COLO668 (cell line): ENCODE measurements at regions not wholly inside any gene's neighbourhood (a gene's known extent, or its start where the extent isn't known, plus 50 kb on each side); places are given as distances from the start of the nearest gene placed in this dataset.

Source experiments
- DNase-seq: peaks from one replicate; lab custom pipeline; 2025; ENCODE audit not compliant: unreplicated experiment; lab: John Stamatoyannopoulos, UW

- no peak for DNase-seq
These were observed 424.8 kb upstream of the EPHA5 start for GRCh38 chr4:66095065-66095464.

- no peak for DNase-seq
These were observed 423.8 kb upstream of the EPHA5 start for GRCh38 chr4:66094070-66094469.

GRCh38 chr4:66091786-66092185 is 421.5 kb upstream of the EPHA5 start:
- no peak for DNase-seq

- no peak for DNase-seq
These were observed 403.7 kb upstream of the EPHA5 start for GRCh38 chr4:66073961-66074360.

GRCh38 chr4:66071911-66072310 is 401.6 kb upstream of the EPHA5 start:
- no peak for DNase-seq

- no peak for DNase-seq
These were observed 392.6 kb upstream of the EPHA5 start for GRCh38 chr4:66062921-66063320.

- no peak for DNase-seq
These were observed 391.8 kb upstream of the EPHA5 start for GRCh38 chr4:66062044-66062443.

- no peak for DNase-seq
These were observed 389.3 kb upstream of the EPHA5 start for GRCh38 chr4:66059556-66059955.

- DNase-seq, result no peak
These were observed 388.8 kb upstream of the EPHA5 start for GRCh38 chr4:66059136-66059535.

GRCh38 chr4:66055999-66056398 is 385.7 kb upstream of the EPHA5 start:
- no peak for DNase-seq

GRCh38 chr4:66052426-66052825 is 382.1 kb upstream of the EPHA5 start:
- no peak for DNase-seq

GRCh38 chr4:66048861-66049260 is 378.6 kb upstream of the EPHA5 start:
- no peak for DNase-seq

- DNase-seq, result no peak
These were observed 375.6 kb upstream of the EPHA5 start for GRCh38 chr4:66045913-66046312.

GRCh38 chr4:66035701-66036100 is 365.4 kb upstream of the EPHA5 start:
- DNase-seq, result no peak

GRCh38 chr4:66034671-66035070 is 364.4 kb upstream of the EPHA5 start:
- DNase-seq, result no peak

GRCh38 chr4:66034262-66034661 is 364.0 kb upstream of the EPHA5 start:
- no peak for DNase-seq

- DNase-seq, result no peak
These were observed 362.3 kb upstream of the EPHA5 start for GRCh38 chr4:66032571-66032970.

- no peak for DNase-seq
These were observed 358.4 kb upstream of the EPHA5 start for GRCh38 chr4:66028668-66029067.

- no peak for DNase-seq
These were observed 352.8 kb upstream of the EPHA5 start for GRCh38 chr4:66023061-66023460.

GRCh38 chr4:66017671-66018070 is 347.4 kb upstream of the EPHA5 start:
- no peak for DNase-seq

GRCh38 chr4:66016240-66016639 is 346.0 kb upstream of the EPHA5 start:
- no peak for DNase-seq

- DNase-seq, result no peak
These were observed 344.0 kb upstream of the EPHA5 start for GRCh38 chr4:66014146-66014765.

GRCh38 chr4:66000510-66001117 is 330.3 kb upstream of the EPHA5 start:
- DNase-seq, result no peak
